ENCODE measurements at regions not wholly inside any gene's neighbourhood (a gene's known extent, or its start where the extent isn't known, plus 50 kb on each side); places are given as distances from the start of the nearest gene placed in this dataset.

- TF ChIP-seq CTCF (IDR thresholded peaks at IDR 0.05; ENCODE audit: low read length) (no peak), EZH2phosphoT487 (IDR thresholded peaks at IDR 0.05; ENCODE audit: low read length) (no peak)
These were observed 317.6 kb downstream of the EIPR1 start for GRCh38 chr2:3060049-3060448.

All from MM.1S (cell line).